Activated naive CD4-positive, alpha-beta T cell (primary cell): ENCODE measurements at regions not wholly inside any gene's neighbourhood (a gene's known extent, or its start where the extent isn't known, plus 50 kb on each side); places are given as distances from the start of the nearest gene placed in this dataset.

Experiments used
- DNase-seq, 4 experiments: peaks; one replicate each; lab custom pipeline; 2025; lab: John Stamatoyannopoulos, UW

- DNase-seq = no peak
These were observed 237.1 kb upstream of the PROK2 start for GRCh38 chr3:72022027-72022426.

- DNase-seq = no peak
These were observed 236.6 kb upstream of the PROK2 start for GRCh38 chr3:72021531-72021930.

GRCh38 chr3:72018343-72018984, 233.5 kb upstream of the PROK2 start:
- DNase-seq = no peak

- DNase-seq = no peak
These were observed 233.0 kb upstream of the PROK2 start for GRCh38 chr3:72017935-72018334.

GRCh38 chr3:72017311-72017710, 232.4 kb upstream of the PROK2 start:
- no peak for DNase-seq

- no peak for DNase-seq
These were observed 230.5 kb upstream of the PROK2 start for GRCh38 chr3:72015463-72015862.

- DNase-seq = no peak
These were observed 228.1 kb upstream of the PROK2 start for GRCh38 chr3:72013084-72013483.

GRCh38 chr3:72012363-72012762, 227.4 kb upstream of the PROK2 start:
- no peak for DNase-seq

GRCh38 chr3:72011485-72011884, 226.5 kb upstream of the PROK2 start:
- DNase-seq = no peak

GRCh38 chr3:72009851-72010443, 225.0 kb upstream of the PROK2 start:
- DNase-seq = no peak

GRCh38 chr3:72008226-72008996, 223.5 kb upstream of the PROK2 start:
- no peak for DNase-seq

- DNase-seq = no peak
These were observed 221.9 kb upstream of the PROK2 start for GRCh38 chr3:72006631-72007556.

GRCh38 chr3:72004749-72005292, 219.9 kb upstream of the PROK2 start:
- no peak for DNase-seq

GRCh38 chr3:72003936-72004335, 219.0 kb upstream of the PROK2 start:
- no peak for DNase-seq

- DNase-seq = no peak
These were observed 216.8 kb upstream of the PROK2 start for GRCh38 chr3:72001758-72002157.

- no peak for DNase-seq
These were observed 214.2 kb upstream of the PROK2 start for GRCh38 chr3:71998995-71999673.

GRCh38 chr3:71997066-71997653, 212.2 kb upstream of the PROK2 start:
- DNase-seq = no peak

GRCh38 chr3:71994906-71995305, 210.0 kb upstream of the PROK2 start:
- no peak for DNase-seq

- DNase-seq = no peak
These were observed 209.3 kb upstream of the PROK2 start for GRCh38 chr3:71994203-71994602.

- no peak for DNase-seq
These were observed 206.7 kb upstream of the PROK2 start for GRCh38 chr3:71991681-71992080.

GRCh38 chr3:71991046-71991445, 206.1 kb upstream of the PROK2 start:
- DNase-seq = no peak
